ENCODE measurements at regions not wholly inside any gene's neighbourhood (a gene's known extent, or its start where the extent isn't known, plus 50 kb on each side); places are given as distances from the start of the nearest gene placed in this dataset.

- ChIA-PET POLR2A (ENCODE audit: partially characterized antibody) (no interaction called here), CTCF (ENCODE audit: partially characterized antibody) (no interaction called here)
- Histone ChIP-seq H2AK5ac (ENCODE audit: low read depth, low read length) (no peak overlapping the region), H3K4me3 (ENCODE audit: extremely low read depth in 1 of 4, insufficient read depth in 2 of 4, low read depth in 3 of 4, low read length in 4 of 4) (no peak overlapping the region), H3K79me2 (ENCODE audit: control insufficient read depth in 1 of 2, insufficient read depth in 2 of 2, low read length in 2 of 2) (no peaks in the 10 kb centered on the region), H2AFZ (ENCODE audit: low read length) (no peak overlapping the region), H3K4ac (replicated peaks; ENCODE audit: insufficient read length, low read depth, low read length) (no peak overlapping the region), H3K56ac (replicated peaks; ENCODE audit: insufficient read length, low read depth, low read length) (no peak overlapping the region), H3K9ac (replicated peaks in 1 of 4; ENCODE audit: extremely low read depth in 1 of 4, low read depth in 3 of 4, low read length in 3 of 4) (no peak overlapping the region), H3K27me3 (replicated peaks in 1 of 4; ENCODE audit: control insufficient read depth in 3 of 4, extremely low read depth in 1 of 4, insufficient read depth in 3 of 4, low read length in 3 of 4) (no peaks in the 10 kb centered on the region), H3K79me1 (ENCODE audit: low read depth, low read length) (no peaks in the 10 kb centered on the region), H2BK15ac (ENCODE audit: low read length) (no peak overlapping the region), H3K36me3 (ENCODE audit: control insufficient read depth in 2 of 4, insufficient read depth in 4 of 4, low read length in 3 of 4) (no peaks in the 10 kb centered on the region), H2BK120ac (replicated peaks; ENCODE audit: low read depth, low read length) (no peak overlapping the region), H3K18ac (ENCODE audit: extremely low read depth, low read length) (no peak overlapping the region), H4K20me1 (replicated peaks in 1 of 2; ENCODE audit: control insufficient read depth in 1 of 2, insufficient read depth in 2 of 2, low read length in 2 of 2) (no peaks in the 10 kb centered on the region), H4K5ac (ENCODE audit: insufficient read length, low read depth, low read length) (no peak overlapping the region), H3K23me2 (ENCODE audit: low read depth, low read length) (no peaks in the 10 kb centered on the region), H3K14ac (ENCODE audit: insufficient read length) (no peak overlapping the region), H3K23ac (ENCODE audit: insufficient read length) (no peak overlapping the region), H3K27ac (ENCODE audit: low read depth, low read length) (no peak overlapping the region), H2BK20ac (ENCODE audit: low read length) (no peak overlapping the region), H3K4me1 (replicated peaks in 1 of 4; ENCODE audit: control insufficient read depth in 3 of 4, insufficient read depth in 4 of 4, low read length in 3 of 4) (no peaks in the 10 kb centered on the region), H4K8ac (ENCODE audit: extremely low read depth, insufficient read depth, low read length) (no peak overlapping the region), H2BK5ac (ENCODE audit: low read depth, low read length) (no peak overlapping the region), H2BK12ac (ENCODE audit: low read depth, low read length) (no peak overlapping the region), H3K9me3 (ENCODE audit: insufficient read depth in 2 of 2, low read depth in 1 of 2, low read length in 1 of 2) (no peaks in the 10 kb centered on the region), H3K4me2 (ENCODE audit: insufficient read depth in 1 of 2, low read depth in 2 of 2, low read length in 2 of 2) (no peak overlapping the region), H4K91ac (replicated peaks; ENCODE audit: insufficient read length, low read length) (no peak overlapping the region)
- WGBS, 2 experiments (ENCODE audit: extremely low coverage in 1 of 2, insufficient coverage in 1 of 2, insufficient read length in 1 of 2, insufficient replicate concordance in 2 of 2, low coverage in 1 of 2, low lambda C conversion rate in 2 of 2, missing lambda C conversion rate in 1 of 2): 91% methylated on average over 2 of the region's 2 CpGs; no CpG with 5 or more reads in 1 of the 2 experiments
- FAIRE-seq (no peak), DNase-seq (ENCODE audit: low read depth in 1 of 2, low spot score in 2 of 2) (no peak)
- TF ChIP-seq RBBP5 (IDR thresholded peaks at IDR 0.05; ENCODE audit: borderline replicate concordance, low read depth, low read length) (no peak), SIN3A (conservative IDR thresholded peaks at IDR 0.05 in 1 of 2, IDR thresholded peaks at IDR 0.05 in 1 of 2; ENCODE audit: low read depth in 1 of 2, low read length in 2 of 2) (no peak), E2F6 (IDR thresholded peaks at IDR 0.05) (no peak), POLR2A (IDR thresholded peaks at IDR 0.05; ENCODE audit: control extremely low read depth in 1 of 2, low read depth in 2 of 2, low read length in 2 of 2) (no peak), EGR1 (IDR thresholded peaks at IDR 0.05; ENCODE audit: borderline replicate concordance, low read depth, low read length) (no peak), SP1 (IDR thresholded peaks at IDR 0.05; ENCODE audit: low read depth, low read length) (no peak), ATF2 (IDR thresholded peaks at IDR 0.05; ENCODE audit: low read length) (no peak), MAFK (IDR thresholded peaks at IDR 0.05; ENCODE audit: low read depth, low read length) (no peak), FOSL1 (IDR thresholded peaks at IDR 0.05; ENCODE audit: insufficient read depth, low read depth, low read length) (no peak), TAF1 (IDR thresholded peaks at IDR 0.05; ENCODE audit: low read depth, low read length) (no peak)
Observed at GRCh38 chr7:86152926-86153325, 490.8 kb upstream of the GRM3 start.

Data from H1 (cell line).